OCI-LY1 (cell line): ENCODE measurements at regions not wholly inside any gene's neighbourhood (a gene's known extent, or its start where the extent isn't known, plus 50 kb on each side); places are given as distances from the start of the nearest gene placed in this dataset.

Experiments used
- EZH2 ChIP-seq: fragments of 200-600 bp; sonication (generic), shearing (Covaris generic); IDR thresholded peaks from 2 replicates; pipeline ENCODE4 v1.8.0; 2017; ENCODE audit warnings: borderline replicate concordance, mixed run types, mild to moderate bottlenecking, antibody characterized with exemption, low read length, moderate library complexity, mixed read lengths
- TF ChIP-seq, protein P1 (sequence below): fragments of 200-600 bp; sonication (generic), shearing (Covaris generic); IDR thresholded peaks from 2 replicates; pipeline ENCODE4 v1.5.1; 2017; ENCODE audit warnings: mild to moderate bottlenecking, antibody characterized with exemption, low read length, moderate library complexity, mixed read lengths

GRCh38 chr18:78006006-78006773 is 756.5 kb downstream of the GALR1 start:
- TF ChIP-seq, protein P1, sequence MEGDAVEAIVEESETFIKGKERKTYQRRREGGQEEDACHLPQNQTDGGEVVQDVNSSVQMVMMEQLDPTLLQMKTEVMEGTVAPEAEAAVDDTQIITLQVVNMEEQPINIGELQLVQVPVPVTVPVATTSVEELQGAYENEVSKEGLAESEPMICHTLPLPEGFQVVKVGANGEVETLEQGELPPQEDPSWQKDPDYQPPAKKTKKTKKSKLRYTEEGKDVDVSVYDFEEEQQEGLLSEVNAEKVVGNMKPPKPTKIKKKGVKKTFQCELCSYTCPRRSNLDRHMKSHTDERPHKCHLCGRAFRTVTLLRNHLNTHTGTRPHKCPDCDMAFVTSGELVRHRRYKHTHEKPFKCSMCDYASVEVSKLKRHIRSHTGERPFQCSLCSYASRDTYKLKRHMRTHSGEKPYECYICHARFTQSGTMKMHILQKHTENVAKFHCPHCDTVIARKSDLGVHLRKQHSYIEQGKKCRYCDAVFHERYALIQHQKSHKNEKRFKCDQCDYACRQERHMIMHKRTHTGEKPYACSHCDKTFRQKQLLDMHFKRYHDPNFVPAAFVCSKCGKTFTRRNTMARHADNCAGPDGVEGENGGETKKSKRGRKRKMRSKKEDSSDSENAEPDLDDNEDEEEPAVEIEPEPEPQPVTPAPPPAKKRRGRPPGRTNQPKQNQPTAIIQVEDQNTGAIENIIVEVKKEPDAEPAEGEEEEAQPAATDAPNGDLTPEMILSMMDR = no peak
- TF ChIP-seq EZH2 = no peak
